ENCODE measurements at regions not wholly inside any gene's neighbourhood (a gene's known extent, or its start where the extent isn't known, plus 50 kb on each side); places are given as distances from the start of the nearest gene placed in this dataset.

DNA sequence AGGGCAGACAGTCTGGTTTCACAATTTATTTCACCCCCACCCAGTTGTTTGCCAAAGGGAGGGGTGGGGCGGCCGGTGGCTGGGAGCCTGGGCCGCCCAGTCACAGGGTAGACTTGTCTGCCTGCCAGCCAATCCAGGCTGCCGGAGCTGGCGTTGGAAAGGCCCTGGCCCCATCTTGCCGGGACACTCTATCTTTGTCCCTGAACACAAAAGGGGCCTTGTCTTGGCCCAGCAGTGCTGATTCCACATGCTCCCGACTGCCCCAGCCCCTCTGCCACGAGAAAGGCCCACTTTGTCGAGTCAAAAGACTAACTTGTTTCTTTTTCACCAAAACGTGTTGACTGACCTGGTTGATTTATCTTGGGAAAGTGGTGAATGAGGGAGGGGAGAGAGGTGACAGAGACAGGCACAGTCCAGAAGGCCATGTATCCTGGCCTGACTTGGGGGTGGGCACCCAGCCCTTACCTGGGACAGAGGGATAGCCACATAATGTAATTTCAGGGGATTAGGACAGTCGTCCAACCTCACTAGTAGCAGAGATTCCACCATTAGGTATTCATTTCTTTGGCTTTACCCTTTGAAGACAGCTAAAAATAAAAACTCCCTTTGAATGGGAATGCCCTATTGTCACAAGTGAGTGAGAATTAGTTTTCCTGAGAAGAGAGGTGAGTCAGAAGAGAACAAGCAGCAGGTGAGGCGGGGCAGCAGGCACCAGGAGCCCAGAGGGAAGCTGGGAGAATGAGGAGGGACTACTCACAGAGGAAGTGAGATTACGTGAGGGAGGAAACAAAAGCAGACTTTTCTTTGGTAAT is 67.0 kb upstream of the SIRPA start:
- TF ChIP-seq, protein P1, sequence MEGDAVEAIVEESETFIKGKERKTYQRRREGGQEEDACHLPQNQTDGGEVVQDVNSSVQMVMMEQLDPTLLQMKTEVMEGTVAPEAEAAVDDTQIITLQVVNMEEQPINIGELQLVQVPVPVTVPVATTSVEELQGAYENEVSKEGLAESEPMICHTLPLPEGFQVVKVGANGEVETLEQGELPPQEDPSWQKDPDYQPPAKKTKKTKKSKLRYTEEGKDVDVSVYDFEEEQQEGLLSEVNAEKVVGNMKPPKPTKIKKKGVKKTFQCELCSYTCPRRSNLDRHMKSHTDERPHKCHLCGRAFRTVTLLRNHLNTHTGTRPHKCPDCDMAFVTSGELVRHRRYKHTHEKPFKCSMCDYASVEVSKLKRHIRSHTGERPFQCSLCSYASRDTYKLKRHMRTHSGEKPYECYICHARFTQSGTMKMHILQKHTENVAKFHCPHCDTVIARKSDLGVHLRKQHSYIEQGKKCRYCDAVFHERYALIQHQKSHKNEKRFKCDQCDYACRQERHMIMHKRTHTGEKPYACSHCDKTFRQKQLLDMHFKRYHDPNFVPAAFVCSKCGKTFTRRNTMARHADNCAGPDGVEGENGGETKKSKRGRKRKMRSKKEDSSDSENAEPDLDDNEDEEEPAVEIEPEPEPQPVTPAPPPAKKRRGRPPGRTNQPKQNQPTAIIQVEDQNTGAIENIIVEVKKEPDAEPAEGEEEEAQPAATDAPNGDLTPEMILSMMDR (IDR thresholded peaks at IDR 0.05 in 4 of 5, conservative IDR thresholded peaks at IDR 0.05 in 1 of 5): no peak
- TF ChIP-seq POLR2A (IDR thresholded peaks at IDR 0.05): no peak

Data from gastrocnemius medialis (tissue), 4 donors.